ENCODE measurements at regions not wholly inside any gene's neighbourhood (a gene's known extent, or its start where the extent isn't known, plus 50 kb on each side); places are given as distances from the start of the nearest gene placed in this dataset.

DNA sequence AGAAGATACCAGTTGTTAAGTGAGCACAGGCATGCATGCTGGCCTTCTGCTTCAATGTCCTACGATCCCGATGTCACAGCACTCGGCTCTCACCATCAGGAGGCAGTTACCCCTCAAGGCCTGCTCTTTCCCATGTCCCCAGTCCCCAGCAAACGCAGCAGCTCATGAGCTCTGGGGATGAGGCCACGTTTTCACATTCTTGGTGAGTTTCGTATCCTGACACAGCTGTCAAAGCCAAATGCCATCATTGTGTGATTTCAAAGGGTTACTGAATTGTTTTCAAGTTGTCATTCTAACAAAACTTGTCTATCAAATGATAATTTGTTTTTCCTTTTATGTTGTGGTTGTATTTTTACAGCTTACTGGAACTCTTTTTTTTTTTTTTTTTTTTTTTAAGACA lies 226.9 kb upstream of the KCNG1 start:
- TF ChIP-seq, protein P1, sequence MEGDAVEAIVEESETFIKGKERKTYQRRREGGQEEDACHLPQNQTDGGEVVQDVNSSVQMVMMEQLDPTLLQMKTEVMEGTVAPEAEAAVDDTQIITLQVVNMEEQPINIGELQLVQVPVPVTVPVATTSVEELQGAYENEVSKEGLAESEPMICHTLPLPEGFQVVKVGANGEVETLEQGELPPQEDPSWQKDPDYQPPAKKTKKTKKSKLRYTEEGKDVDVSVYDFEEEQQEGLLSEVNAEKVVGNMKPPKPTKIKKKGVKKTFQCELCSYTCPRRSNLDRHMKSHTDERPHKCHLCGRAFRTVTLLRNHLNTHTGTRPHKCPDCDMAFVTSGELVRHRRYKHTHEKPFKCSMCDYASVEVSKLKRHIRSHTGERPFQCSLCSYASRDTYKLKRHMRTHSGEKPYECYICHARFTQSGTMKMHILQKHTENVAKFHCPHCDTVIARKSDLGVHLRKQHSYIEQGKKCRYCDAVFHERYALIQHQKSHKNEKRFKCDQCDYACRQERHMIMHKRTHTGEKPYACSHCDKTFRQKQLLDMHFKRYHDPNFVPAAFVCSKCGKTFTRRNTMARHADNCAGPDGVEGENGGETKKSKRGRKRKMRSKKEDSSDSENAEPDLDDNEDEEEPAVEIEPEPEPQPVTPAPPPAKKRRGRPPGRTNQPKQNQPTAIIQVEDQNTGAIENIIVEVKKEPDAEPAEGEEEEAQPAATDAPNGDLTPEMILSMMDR (IDR thresholded peaks at IDR 0.05) = no peak
- TF ChIP-seq POLR2A (IDR thresholded peaks at IDR 0.05) = no peak

All from lower leg skin (tissue), 3 donors.